HG03571 (cell line): ENCODE measurements at regions not wholly inside any gene's neighbourhood (a gene's known extent, or its start where the extent isn't known, plus 50 kb on each side); places are given as distances from the start of the nearest gene placed in this dataset.
"Not testable (repeated sequence)": the region's sequence is repeated elsewhere in the genome, so short reads cannot be mapped to it uniquely, and the experiment has no call there.

Experiments used
- ATAC-seq: cut with Tn5 transposase; IDR thresholded peaks from one replicate; pipeline ENCODE4 v1.9.1; 2021; ENCODE audit not compliant: unreplicated experiment

GRCh38 chr4:112086036-112086434 is 59.2 kb upstream of the FAM241A start:
- ATAC-seq: no peak

GRCh38 chr4:112086661-112087060 is 58.6 kb upstream of the FAM241A start:
- ATAC-seq: not testable (repeated sequence)

GRCh38 chr4:112092330-112092729 is 52.9 kb upstream of the FAM241A start:
- not testable (repeated sequence) for ATAC-seq

- no peak for ATAC-seq
These were observed 51.5 kb upstream of the FAM241A start for GRCh38 chr4:112093636-112094202.

- ATAC-seq: no peak
These were observed 50.9 kb upstream of the FAM241A start for GRCh38 chr4:112094330-112094729.
